ENCODE measurements at regions not wholly inside any gene's neighbourhood (a gene's known extent, or its start where the extent isn't known, plus 50 kb on each side); places are given as distances from the start of the nearest gene placed in this dataset.

DNA sequence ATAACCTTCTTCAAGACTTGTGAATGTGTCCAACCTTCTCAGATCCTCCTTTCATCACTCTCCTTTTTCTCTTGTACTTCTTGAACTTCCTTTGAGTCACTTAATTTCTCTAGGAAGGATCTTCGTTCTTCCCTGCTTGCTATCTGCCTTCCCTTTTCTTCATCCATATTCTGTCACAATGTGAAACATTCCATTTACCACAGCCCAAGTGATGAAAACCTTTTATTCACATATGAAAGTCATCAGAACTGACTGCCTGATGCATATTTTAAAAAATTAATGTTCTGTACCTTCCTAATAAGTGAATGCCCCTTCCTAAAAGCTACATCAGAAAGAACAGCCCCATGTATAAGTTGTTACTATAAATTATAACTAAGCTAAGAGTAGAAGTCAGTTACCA, 520.4 kb upstream of the LUZP2 start:
- Histone ChIP-seq H3K27ac (ENCODE audit: low read depth, low read length) (peak overlapping the region; percentile 83), H3K9me3 (ENCODE audit: insufficient read depth, low read depth, low read length) (no peaks in the 10 kb centered on the region), H4K20me1 (ENCODE audit: insufficient read depth, low read length) (no peaks in the 10 kb centered on the region), H3K4me1 (ENCODE audit: insufficient read depth, low read length) (peaks cover 17% of the 10 kb centered on the region), H3K27me3 (ENCODE audit: insufficient read depth, low read length) (no peaks in the 10 kb centered on the region), H3K9ac (ENCODE audit: low read length) (peak overlapping the region; percentile 56), H3K79me2 (ENCODE audit: insufficient read depth, low read length) (no peaks in the 10 kb centered on the region), H2AFZ (ENCODE audit: low read depth, low read length) (no peak overlapping the region), H3K4me2 (ENCODE audit: low read length) (peak overlapping the region; percentile 52), H3K4me3 (ENCODE audit: insufficient read depth, low read depth, low read length) (no peak overlapping the region), H3K36me3 (ENCODE audit: insufficient read depth, low read length) (no peaks in the 10 kb centered on the region)
- Mint-ChIP-seq H3K27ac (ENCODE audit: unreplicated experiment) (peak overlapping the region; percentile 64), H3K36me3 (ENCODE audit: low read depth, unreplicated experiment) (no peaks in the 10 kb centered on the region), H3K9me3 (ENCODE audit: unreplicated experiment) (no peaks in the 10 kb centered on the region), H3K4me3 (ENCODE audit: unreplicated experiment) (no peak overlapping the region), H3K27me3 (ENCODE audit: low read depth, unreplicated experiment) (no peaks in the 10 kb centered on the region), H3K4me1 (ENCODE audit: low read depth, unreplicated experiment) (peaks cover 37% of the 10 kb centered on the region)
- DNase-seq (ENCODE audit: low read depth) (peak; percentile 34), FAIRE-seq (peak; percentile 43)
- TF ChIP-seq, protein P1, sequence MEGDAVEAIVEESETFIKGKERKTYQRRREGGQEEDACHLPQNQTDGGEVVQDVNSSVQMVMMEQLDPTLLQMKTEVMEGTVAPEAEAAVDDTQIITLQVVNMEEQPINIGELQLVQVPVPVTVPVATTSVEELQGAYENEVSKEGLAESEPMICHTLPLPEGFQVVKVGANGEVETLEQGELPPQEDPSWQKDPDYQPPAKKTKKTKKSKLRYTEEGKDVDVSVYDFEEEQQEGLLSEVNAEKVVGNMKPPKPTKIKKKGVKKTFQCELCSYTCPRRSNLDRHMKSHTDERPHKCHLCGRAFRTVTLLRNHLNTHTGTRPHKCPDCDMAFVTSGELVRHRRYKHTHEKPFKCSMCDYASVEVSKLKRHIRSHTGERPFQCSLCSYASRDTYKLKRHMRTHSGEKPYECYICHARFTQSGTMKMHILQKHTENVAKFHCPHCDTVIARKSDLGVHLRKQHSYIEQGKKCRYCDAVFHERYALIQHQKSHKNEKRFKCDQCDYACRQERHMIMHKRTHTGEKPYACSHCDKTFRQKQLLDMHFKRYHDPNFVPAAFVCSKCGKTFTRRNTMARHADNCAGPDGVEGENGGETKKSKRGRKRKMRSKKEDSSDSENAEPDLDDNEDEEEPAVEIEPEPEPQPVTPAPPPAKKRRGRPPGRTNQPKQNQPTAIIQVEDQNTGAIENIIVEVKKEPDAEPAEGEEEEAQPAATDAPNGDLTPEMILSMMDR (IDR thresholded peaks at IDR 0.05; ENCODE audit: insufficient read depth, low read depth, low read length) = no peak
- no peak for TF ChIP-seq EZH2 (IDR thresholded peaks at IDR 0.05; ENCODE audit: insufficient read depth, low read length)

DNA sequence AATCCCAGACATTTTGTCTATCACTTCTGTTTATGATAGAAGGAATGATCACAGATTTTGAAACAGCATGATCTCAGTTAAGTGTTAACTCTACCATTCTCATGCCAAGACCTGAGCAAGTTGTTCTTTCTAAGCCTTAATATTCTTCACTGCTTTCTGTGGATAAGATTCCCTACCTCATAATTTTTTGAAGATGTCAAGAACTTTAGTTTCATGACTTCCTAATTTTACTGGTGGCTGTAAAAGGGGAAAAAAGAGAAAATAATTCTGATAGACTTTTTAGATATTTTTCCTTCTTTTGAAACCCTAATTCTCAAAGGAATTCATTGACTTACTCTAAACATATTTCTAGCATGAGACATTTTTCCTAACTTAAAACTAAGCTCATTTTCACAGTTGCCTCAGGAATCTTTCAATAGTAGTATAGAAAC, 520.0 kb upstream of the LUZP2 start:
- DNase-seq (ENCODE audit: low read depth) = peak; percentile 56
- Mint-ChIP-seq H3K27me3 (ENCODE audit: low read depth, unreplicated experiment) (no peaks in the 10 kb centered on the region), H3K4me1 (ENCODE audit: low read depth, unreplicated experiment) (peaks cover 38% of the 10 kb centered on the region), H3K36me3 (ENCODE audit: low read depth, unreplicated experiment) (no peaks in the 10 kb centered on the region), H3K4me3 (ENCODE audit: unreplicated experiment) (no peak overlapping the region), H3K9me3 (ENCODE audit: unreplicated experiment) (no peaks in the 10 kb centered on the region), H3K27ac (ENCODE audit: unreplicated experiment) (peak overlapping the region; percentile 64)
- no peaks in the 10 kb centered on the region for H4K20me1 ChIP-seq (ENCODE audit: insufficient read depth, low read length)
- no peaks in the 10 kb centered on the region for H3K79me2 ChIP-seq (ENCODE audit: insufficient read depth, low read length)
- H3K27me3 ChIP-seq (ENCODE audit: insufficient read depth, low read length) = no peaks in the 10 kb centered on the region
- peak overlapping the region; percentile 83 for H3K27ac ChIP-seq (ENCODE audit: low read depth, low read length)
- H3K9ac ChIP-seq (ENCODE audit: low read length) = peak overlapping the region; percentile 56
- TF ChIP-seq, protein P1 (IDR thresholded peaks at IDR 0.05; ENCODE audit: insufficient read depth, low read depth, low read length) = no peak
- no peak for TF ChIP-seq EZH2 (IDR thresholded peaks at IDR 0.05; ENCODE audit: insufficient read depth, low read length)
- H3K36me3 ChIP-seq (ENCODE audit: insufficient read depth, low read length) = no peaks in the 10 kb centered on the region
- H3K9me3 ChIP-seq (ENCODE audit: insufficient read depth, low read depth, low read length) = no peaks in the 10 kb centered on the region
- peak overlapping the region; percentile 52 for H3K4me2 ChIP-seq (ENCODE audit: low read length)
- H3K4me3 ChIP-seq (ENCODE audit: insufficient read depth, low read depth, low read length) = no peak overlapping the region
- FAIRE-seq = peak; percentile 55
- H3K4me1 ChIP-seq (ENCODE audit: insufficient read depth, low read length) = peaks cover 17% of the 10 kb centered on the region
- H2AFZ ChIP-seq (ENCODE audit: low read depth, low read length) = no peak overlapping the region

DNA sequence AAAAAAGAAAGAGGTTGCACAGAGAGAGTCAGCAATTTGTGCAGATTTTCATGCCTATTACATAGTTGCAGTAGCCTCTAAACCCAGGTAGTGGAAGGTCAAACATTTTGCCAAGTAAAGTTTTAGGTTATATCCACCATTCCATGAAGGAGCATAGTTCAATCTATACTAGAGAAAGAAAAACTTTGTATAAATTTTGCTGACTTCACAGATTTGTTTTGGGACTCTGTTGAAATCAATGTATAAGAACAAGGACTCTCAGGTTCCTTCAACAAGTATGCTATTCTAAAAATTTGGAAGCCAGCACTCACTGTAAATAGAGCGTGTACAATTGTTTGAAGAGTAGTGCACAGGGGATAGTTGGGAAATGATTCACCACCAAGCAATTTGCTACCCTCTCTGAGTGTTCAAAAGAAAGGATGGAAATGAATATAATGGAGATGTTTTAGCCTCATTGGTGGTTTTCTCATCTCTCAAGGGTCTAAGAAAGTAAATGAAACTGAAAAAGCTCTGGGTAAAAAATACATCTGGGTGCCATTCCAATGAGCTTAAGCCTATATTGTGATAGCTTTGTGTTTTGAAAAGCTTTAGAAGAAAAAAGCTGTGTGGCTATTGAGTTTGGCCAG, 508.4 kb upstream of the LUZP2 start:
- peak overlapping the region; percentile 4 for H3K27ac ChIP-seq (ENCODE audit: low read depth, low read length)
- H3K4me2 ChIP-seq (ENCODE audit: low read length) = peak overlapping the region; percentile 32
- H3K4me3 ChIP-seq (ENCODE audit: insufficient read depth, low read depth, low read length) = no peak overlapping the region
- H3K9me3 ChIP-seq (ENCODE audit: insufficient read depth, low read depth, low read length) = no peaks in the 10 kb centered on the region
- no peak overlapping the region for H3K4me3 Mint-ChIP-seq (ENCODE audit: unreplicated experiment)
- H3K79me2 ChIP-seq (ENCODE audit: insufficient read depth, low read length) = no peaks in the 10 kb centered on the region
- H3K36me3 ChIP-seq (ENCODE audit: insufficient read depth, low read length) = no peaks in the 10 kb centered on the region
- H3K27me3 Mint-ChIP-seq (ENCODE audit: low read depth, unreplicated experiment) = no peaks in the 10 kb centered on the region
- no peak overlapping the region for H3K9ac ChIP-seq (ENCODE audit: low read length)
- H3K27me3 ChIP-seq (ENCODE audit: insufficient read depth, low read length) = no peaks in the 10 kb centered on the region
- peak overlapping the region; percentile 70 for H3K27ac Mint-ChIP-seq (ENCODE audit: unreplicated experiment)
- peaks cover 32% of the 10 kb centered on the region for H3K4me1 Mint-ChIP-seq (ENCODE audit: low read depth, unreplicated experiment)
- DNase-seq (ENCODE audit: low read depth) = peak; percentile 88
- no peak overlapping the region for H2AFZ ChIP-seq (ENCODE audit: low read depth, low read length)
- H3K4me1 ChIP-seq (ENCODE audit: insufficient read depth, low read length) = peaks cover 9% of the 10 kb centered on the region
- H4K20me1 ChIP-seq (ENCODE audit: insufficient read depth, low read length) = no peaks in the 10 kb centered on the region
- FAIRE-seq = peak; percentile 80
- H3K9me3 Mint-ChIP-seq (ENCODE audit: unreplicated experiment) = no peaks in the 10 kb centered on the region
- TF ChIP-seq EZH2 (IDR thresholded peaks at IDR 0.05; ENCODE audit: insufficient read depth, low read length) = no peak
- TF ChIP-seq, protein P1 (IDR thresholded peaks at IDR 0.05; ENCODE audit: insufficient read depth, low read depth, low read length) = no peak
- H3K36me3 Mint-ChIP-seq (ENCODE audit: low read depth, unreplicated experiment) = no peaks in the 10 kb centered on the region
